GM18505 (cell line): ENCODE measurements at regions not wholly inside any gene's neighbourhood (a gene's known extent, or its start where the extent isn't known, plus 50 kb on each side); places are given as distances from the start of the nearest gene placed in this dataset.

ENCODE experiments used
- ATAC-seq: cut with Tn5 transposase; IDR thresholded peaks from one replicate; pipeline ENCODE4 v1.9.1; 2021; ENCODE audit not compliant: unreplicated experiment
- POLR2A ChIP-seq: IDR thresholded peaks from 4 replicates; pipeline ENCODE4 v1.6.1; 2011; ENCODE audit warnings: borderline replicate concordance; ENCODE audit not compliant: insufficient read depth, insufficient read length; ENCODE audit errors: extremely low read depth

DNA sequence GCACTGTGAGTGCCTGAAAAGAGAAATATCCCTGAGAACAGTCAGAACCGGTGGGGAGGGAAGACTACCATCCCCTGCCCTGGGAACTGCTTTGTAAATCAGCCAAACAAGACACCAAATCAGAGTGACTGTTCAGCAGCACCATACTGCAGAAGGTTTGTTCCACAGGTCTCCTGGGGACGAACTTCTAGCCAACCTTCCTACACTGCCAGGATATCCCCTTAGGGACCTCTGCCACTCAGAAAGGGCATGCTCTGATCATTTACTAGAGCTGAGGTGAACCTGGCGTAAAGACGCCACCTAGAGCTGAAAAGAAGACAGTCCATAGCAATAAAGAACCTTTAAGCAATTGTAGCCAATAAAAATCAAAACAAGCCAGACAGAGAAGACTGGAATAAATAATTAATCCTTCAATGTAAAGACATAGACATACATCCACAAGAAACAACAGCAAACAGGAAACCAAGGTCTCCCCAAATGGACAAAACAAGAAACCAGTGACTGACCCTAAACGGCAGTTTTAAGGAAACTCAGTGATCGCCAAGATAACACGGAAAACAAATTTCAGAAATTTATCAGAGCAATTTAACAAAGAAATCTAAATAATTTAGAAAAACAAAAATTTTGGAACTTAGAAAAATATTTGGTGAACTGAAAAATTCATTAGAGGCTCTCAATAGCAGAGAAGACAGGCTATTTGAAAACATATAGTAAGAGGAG, 228.1 kb upstream of the AMIGO2 start:
- no peak for TF ChIP-seq POLR2A
- peak; percentile 79 for ATAC-seq

DNA sequence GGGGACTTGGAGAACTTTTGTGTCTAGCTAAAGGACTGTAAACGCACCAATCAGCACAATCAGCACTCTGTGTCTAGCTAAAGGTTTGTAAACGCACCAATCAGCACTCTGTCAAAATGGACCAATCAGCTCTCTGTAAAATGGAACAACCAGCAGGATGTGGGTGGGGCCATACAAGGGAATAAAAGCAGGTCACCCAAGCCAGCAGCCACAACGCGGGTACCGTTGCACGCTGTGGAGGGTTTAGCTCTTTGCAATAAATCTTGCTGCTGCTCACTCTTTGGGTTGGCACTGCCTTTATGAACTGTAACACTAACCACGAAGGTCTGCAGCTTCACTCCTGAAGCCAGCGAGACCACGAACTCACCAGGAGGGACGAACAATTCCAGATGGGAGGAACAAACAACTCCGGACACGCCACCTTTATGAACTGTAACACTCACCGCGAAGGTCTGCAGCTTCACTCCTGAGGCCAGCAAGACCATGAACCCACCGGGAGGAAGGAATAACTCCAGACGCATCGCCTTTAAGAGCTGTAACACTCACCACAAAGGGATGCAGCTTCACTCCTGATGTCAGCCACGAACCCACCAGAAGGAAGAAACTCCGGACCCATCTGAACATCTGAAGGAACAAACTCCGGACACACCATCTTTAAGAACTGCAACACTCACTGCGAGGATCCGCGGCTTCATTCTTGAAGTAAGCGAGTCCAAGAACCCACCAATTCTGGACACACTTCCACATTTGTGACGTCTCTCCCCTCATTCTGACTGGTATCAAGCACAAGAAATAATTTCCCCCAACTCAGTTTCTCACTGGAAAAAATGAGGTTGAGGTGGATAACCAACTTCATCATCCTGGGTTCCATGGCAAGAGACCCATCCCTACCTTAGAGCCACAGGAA, 227.3 kb upstream of the AMIGO2 start:
- peak; percentile 24 for TF ChIP-seq POLR2A
- peak; percentile 15 for ATAC-seq

DNA sequence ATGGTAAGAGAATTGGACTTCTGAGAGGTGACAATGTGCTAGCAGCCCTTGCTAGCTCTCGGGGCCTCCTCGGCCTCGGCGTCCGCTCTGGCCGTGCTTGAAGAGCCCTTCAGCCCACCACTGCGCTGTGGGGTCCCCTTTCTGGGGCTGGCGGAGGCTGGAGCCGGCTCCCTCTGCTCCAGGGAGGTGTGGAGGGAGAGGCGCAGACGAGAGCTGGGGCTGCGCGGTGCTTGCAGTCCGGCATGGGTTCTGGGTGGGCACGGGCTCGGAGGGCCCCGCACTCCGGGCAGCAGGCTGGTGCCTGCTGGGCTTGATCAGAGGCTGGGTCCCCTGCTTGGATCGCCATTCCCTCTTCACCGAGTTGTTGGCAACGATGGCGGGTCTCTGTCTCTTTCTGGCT, 226.4 kb upstream of the AMIGO2 start:
- TF ChIP-seq POLR2A = no peak

DNA sequence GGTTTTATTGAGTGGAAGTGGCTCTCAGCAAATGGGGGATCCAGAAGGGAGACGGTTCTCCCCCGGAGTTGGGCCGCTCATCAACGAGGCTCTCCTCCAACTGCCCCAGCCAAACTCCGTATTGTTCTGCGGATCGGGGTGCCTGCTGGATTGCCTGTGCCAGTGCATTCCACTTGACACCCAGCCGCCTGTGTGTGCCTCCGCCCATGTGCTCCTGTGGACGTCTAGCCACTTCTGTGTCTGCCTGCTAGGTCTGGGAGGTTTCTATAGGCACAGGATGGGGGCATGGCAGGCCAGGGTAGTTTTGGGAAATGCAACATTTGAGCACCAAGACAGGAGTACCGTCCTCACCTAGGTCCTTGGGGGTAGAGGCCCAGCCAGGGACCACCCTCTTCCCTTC, 225.7 kb upstream of the AMIGO2 start:
- no peak for ATAC-seq
- TF ChIP-seq POLR2A = no peak

More for the DNA sequence above, 226.4 kb upstream of the AMIGO2 start:
- no peak for ATAC-seq

DNA sequence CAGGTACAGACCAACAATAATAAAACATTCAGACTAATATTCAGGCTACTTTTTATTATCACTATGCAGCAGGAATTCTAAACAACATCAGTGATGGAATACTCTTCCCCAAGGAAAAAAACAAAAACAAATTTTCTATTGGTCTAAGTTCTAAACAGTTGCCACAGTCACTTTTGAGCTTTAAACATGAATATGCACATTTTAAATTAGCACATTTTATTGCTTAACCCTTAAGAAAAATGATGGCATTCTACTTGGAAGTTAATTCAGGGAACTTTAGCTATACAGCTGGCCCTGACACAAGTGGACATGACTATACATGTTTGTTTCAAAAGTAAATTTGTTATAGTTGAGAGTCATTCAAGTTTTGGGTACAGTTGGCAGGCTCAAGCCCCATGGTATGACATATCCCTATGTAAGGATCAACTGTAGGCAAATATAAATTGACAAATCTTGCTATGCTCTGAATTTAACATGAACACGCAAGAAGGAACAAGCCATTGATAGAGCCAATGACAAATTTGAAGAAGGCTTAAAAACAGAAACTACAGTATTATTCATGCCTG, 224.3 kb upstream of the AMIGO2 start:
- no peak for ATAC-seq

DNA sequence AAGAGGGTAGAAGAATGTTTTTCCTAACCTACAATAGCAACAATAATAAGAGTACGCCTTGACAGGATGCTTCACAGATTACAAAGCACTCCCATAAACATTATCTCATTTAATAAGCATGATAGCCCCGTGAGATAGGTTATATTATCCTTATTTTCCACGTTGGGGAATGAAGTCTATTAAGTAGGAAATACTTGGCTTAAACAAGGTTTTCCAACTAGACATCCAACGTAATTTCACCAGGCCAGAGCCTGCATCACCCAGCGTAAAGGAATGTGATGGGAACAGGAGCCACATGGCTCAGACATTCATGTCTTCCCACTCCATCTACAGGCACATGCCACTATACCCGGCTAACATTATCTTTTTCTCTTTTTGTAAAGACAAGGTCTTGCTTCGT, 223.4 kb upstream of the AMIGO2 start:
- no peak for TF ChIP-seq POLR2A
- ATAC-seq = no peak

More for the DNA sequence above, 224.3 kb upstream of the AMIGO2 start:
- no peak for TF ChIP-seq POLR2A

DNA sequence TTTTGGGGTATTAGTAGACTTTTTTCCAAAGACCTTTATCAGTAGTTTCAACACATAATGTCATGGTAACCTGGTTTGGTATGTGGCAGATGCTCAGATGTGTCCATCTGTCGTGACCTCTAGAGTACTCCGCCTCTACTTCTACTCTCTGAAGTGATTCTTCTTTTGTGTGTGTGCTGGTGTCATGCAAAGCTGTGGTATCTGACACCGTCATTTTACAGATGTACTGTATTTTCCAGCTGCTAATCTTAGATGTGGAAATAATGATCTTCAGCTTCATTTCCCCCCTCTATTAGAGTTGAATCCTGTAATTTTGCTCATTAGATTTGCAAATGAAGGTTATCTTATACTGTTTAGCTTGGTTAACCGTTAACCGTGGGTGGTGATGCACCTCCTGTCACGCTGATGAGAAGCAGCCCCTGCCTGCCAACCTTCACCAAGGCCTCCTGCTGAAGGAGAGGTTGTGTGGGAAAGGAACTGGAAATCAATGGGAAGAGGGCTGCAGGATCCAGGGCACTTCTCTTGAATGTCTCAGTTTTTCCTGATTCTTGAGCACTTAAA, 222.4 kb upstream of the AMIGO2 start:
- ATAC-seq = peak; percentile 73
- TF ChIP-seq POLR2A = no peak

DNA sequence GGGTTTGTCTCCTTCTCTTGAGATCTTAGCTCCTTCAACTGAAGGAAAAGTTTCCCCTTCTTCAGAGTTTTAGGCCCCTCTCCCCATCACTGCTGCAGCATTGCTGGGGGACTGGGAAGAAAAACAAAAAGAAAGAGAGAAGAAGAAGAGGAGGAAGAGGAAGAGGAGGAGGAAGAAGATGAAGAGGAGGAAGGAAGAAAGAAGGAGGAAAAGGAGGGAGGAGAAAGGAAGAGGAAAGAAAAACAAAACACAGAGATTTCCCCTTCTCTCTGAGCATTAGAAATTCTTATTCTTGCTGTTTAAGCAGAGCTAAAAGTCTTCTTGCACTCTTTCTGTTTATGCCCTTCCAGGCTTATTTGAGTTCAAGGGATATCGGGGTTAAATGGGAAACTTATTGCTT, 219.8 kb upstream of the AMIGO2 start:
- no peak for ATAC-seq
- no peak for TF ChIP-seq POLR2A

DNA sequence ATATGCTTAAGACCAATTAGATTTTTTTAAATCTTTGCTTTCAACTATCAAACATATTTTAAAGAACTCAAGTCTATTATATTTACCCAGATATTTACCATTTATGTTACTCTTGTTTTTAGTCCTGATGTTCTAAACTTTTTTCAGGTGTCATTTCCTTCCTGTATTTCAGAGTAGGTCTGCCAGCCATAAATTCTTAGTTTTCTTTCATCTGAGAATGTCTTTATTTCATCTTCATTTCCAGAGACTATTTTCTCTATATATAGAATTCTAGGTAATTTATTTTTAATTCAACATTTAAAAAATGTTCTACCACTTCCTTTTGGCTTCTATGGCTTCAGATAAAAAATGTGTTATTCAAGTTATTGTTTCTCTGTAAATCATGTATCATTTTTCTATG, 218.2 kb upstream of the AMIGO2 start:
- TF ChIP-seq POLR2A = no peak
- ATAC-seq = no peak

DNA sequence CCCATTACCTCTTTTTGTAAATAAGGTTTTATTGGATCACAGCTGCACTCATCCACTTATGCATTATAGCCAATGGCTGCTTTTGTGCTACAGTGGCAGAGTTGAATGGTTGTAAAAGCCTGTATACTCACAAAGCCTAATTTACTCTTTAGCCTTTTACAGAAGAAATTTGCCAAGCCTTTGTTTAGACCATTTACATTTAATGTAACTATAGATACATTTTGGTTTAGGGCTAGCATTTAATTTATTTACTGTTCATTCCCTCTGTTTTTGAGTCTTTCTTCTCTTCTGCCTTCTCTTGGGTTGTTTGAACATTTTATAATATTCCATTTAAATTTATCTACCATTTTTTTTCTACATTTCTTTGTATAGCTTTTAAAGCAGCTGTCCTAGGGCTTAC, 217.1 kb upstream of the AMIGO2 start:
- no peak for TF ChIP-seq POLR2A

DNA sequence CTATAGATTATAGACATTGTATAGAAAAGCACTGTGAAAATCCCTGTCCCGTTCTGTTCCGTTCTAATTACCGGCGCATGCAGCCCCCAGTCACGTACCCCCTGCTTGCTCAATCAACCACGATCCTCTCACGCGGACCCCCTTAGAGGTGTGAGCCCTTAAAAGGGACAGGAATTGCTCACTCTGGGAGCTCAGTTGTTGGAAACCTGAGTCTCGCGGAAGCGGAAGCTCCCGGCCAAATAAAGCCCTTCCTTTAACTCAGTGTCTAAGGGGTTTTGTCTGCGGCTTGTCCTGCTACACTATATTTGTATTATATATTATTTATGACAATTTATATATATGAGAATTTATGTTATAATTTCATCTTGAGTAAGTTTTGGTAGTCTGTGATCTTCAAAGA, 213.6 kb upstream of the AMIGO2 start:
- no peak for TF ChIP-seq POLR2A

More for the DNA sequence above, 217.1 kb upstream of the AMIGO2 start:
- ATAC-seq = no peak

DNA sequence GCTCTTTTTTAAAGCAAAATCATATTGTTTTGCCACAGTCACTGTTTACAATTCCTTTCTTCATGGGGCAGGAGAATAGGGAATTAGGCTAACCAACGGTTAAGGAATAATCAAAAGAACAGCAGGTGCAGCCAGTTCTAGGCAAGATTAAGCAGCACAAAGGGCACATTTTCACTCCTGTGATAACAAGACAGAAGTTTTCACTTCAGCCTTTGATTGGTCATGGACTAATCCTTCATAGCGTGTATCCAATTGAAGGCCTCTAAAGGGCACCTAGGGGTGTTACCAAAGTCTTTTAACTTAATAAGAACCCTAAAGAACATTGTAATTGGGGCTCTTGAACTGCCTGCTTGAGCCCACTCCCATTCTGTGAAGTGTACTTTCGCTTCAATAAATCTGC, 206.9 kb upstream of the AMIGO2 start:
- ATAC-seq = no peak
- TF ChIP-seq POLR2A = no peak

More for the DNA sequence above, 213.6 kb upstream of the AMIGO2 start:
- ATAC-seq = no peak
